ENCODE measurements at regions not wholly inside any gene's neighbourhood (a gene's known extent, or its start where the extent isn't known, plus 50 kb on each side); places are given as distances from the start of the nearest gene placed in this dataset.
"Not testable (repeated sequence)": the region's sequence is repeated elsewhere in the genome, so short reads cannot be mapped to it uniquely, and the experiment has no call there.

DNA sequence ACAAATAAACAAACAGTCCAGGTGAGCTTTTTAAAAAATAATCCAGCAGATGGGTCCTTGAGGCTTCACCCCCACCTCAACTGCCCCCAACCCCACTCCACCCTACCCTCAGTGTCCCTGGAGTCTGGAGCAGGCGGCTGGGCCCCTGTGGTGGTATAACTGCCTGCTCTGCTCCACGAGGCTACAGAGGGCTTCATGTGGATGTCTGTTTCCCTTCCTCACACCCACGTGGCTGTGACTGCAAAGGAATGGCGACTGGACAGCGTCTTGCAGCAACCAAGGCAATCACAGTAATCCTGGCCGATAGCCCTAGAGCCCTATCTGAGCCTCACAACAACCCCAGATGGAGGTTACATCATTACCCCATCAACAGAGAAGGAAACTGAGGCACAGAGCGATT lies 76.5 kb downstream of the SLC2A10 start:
- Histone ChIP-seq H3K4me3 (no peak overlapping the region), H3K9me3 (no peaks in the 10 kb centered on the region), H3K36me3 (replicated peaks) (no peaks in the 10 kb centered on the region), H3K4me1 (no peaks in the 10 kb centered on the region), H3K27me3 (ENCODE audit: low read depth) (no peaks in the 10 kb centered on the region)
- no peak for DNase-seq (ENCODE audit: low spot score in 2 of 2)
- in situ Hi-C loops (cut with MboI; ENCODE audit: low sequenced_read_pairs), result no loop called here

GRCh38 chr20:46786566-46786965 lies 77.1 kb downstream of the SLC2A10 start:
- no peak for DNase-seq (ENCODE audit: low spot score in 2 of 2)
- no peak overlapping the region for H3K4me3 ChIP-seq
- no peaks in the 10 kb centered on the region for H3K4me1 ChIP-seq
- no peaks in the 10 kb centered on the region for H3K9me3 ChIP-seq
- in situ Hi-C loops (cut with MboI; ENCODE audit: low sequenced_read_pairs), result no loop called here
- no peaks in the 10 kb centered on the region for H3K36me3 ChIP-seq (replicated peaks)
- no peaks in the 10 kb centered on the region for H3K27me3 ChIP-seq (ENCODE audit: low read depth)

- DNase-seq (ENCODE audit: low spot score in 2 of 2), result no peak
- Histone ChIP-seq H3K27me3 (ENCODE audit: low read depth) (no peaks in the 10 kb centered on the region), H3K9me3 (no peaks in the 10 kb centered on the region), H3K4me3 (no peak overlapping the region), H3K36me3 (replicated peaks) (no peaks in the 10 kb centered on the region), H3K4me1 (no peaks in the 10 kb centered on the region)
- in situ Hi-C loops (cut with MboI; ENCODE audit: low sequenced_read_pairs), result no loop called here
These were observed 78.7 kb downstream of the SLC2A10 start for GRCh38 chr20:46787991-46788762.

DNA sequence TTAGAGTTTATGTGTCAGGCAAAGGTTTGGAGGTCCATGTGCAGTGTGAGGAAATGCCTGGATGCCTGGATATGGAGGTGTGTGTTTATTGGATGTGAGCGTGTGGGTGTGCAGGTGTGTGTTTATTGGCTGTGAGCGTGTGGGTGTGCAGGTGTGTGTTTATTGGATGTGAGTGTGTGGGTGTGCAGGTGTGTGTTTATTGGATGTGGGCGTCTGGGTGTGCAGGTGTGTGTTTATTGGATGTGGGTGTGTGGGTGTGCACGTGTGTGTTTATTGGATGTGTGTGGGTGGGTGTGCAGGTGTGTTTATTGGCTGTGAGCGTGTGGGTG lies 79.3 kb downstream of the SLC2A10 start:
- H3K4me1 ChIP-seq; H3K27me3 ChIP-seq (ENCODE audit: low read depth); in situ Hi-C loops (cut with MboI; ENCODE audit: low sequenced_read_pairs); H3K9me3 ChIP-seq; DNase-seq (ENCODE audit: low spot score in 2 of 2); H3K36me3 ChIP-seq (replicated peaks); H3K4me3 ChIP-seq: not testable (repeated sequence)

GRCh38 chr20:46789339-46790028 lies 80.0 kb downstream of the SLC2A10 start:
- in situ Hi-C loops (cut with MboI; ENCODE audit: low sequenced_read_pairs), result no loop called here
- H3K27me3 ChIP-seq (ENCODE audit: low read depth), result no peaks in the 10 kb centered on the region

GRCh38 chr20:46791722-46792416 lies 82.4 kb downstream of the SLC2A10 start:
- no peaks in the 10 kb centered on the region for H3K9me3 ChIP-seq
- DNase-seq (ENCODE audit: low spot score in 2 of 2), result no peak
- in situ Hi-C loops (cut with MboI; ENCODE audit: low sequenced_read_pairs), result no loop called here
- H3K36me3 ChIP-seq (replicated peaks), result no peaks in the 10 kb centered on the region
- H3K4me1 ChIP-seq, result no peaks in the 10 kb centered on the region
- H3K27me3 ChIP-seq (ENCODE audit: low read depth), result no peaks in the 10 kb centered on the region
- no peak overlapping the region for H3K4me3 ChIP-seq

More at GRCh38 chr20:46789339-46790028, 80.0 kb downstream of the SLC2A10 start:
- Histone ChIP-seq H3K4me3 (no peak overlapping the region), H3K36me3 (replicated peaks) (no peaks in the 10 kb centered on the region), H3K4me1 (no peaks in the 10 kb centered on the region), H3K9me3 (no peaks in the 10 kb centered on the region)
- DNase-seq (ENCODE audit: low spot score in 2 of 2), result no peak

- Histone ChIP-seq H3K9me3 (no peaks in the 10 kb centered on the region), H3K4me1 (no peaks in the 10 kb centered on the region), H3K27me3 (ENCODE audit: low read depth) (0 out of 2 replicates have a peak, but pooled peaks cover 6% of the 10 kb centered on the region), H3K4me3 (no peak overlapping the region), H3K36me3 (replicated peaks) (no peaks in the 10 kb centered on the region)
- in situ Hi-C loops (cut with MboI; ENCODE audit: low sequenced_read_pairs), result no loop called here
- no peak for DNase-seq (ENCODE audit: low spot score in 2 of 2)
These were observed 87.8 kb downstream of the SLC2A10 start for GRCh38 chr20:46797206-46797605.

GRCh38 chr20:46798430-46798829 lies 89.0 kb downstream of the SLC2A10 start:
- Histone ChIP-seq H3K4me1 (no peaks in the 10 kb centered on the region), H3K9me3 (no peaks in the 10 kb centered on the region), H3K27me3 (ENCODE audit: low read depth) (0 out of 2 replicates have a peak, but pooled peaks cover 9% of the 10 kb centered on the region), H3K36me3 (replicated peaks) (no peaks in the 10 kb centered on the region), H3K4me3 (no peak overlapping the region)
- DNase-seq (ENCODE audit: low spot score in 2 of 2), result no peak
- in situ Hi-C loops (cut with MboI; ENCODE audit: low sequenced_read_pairs), result no loop called here

DNA sequence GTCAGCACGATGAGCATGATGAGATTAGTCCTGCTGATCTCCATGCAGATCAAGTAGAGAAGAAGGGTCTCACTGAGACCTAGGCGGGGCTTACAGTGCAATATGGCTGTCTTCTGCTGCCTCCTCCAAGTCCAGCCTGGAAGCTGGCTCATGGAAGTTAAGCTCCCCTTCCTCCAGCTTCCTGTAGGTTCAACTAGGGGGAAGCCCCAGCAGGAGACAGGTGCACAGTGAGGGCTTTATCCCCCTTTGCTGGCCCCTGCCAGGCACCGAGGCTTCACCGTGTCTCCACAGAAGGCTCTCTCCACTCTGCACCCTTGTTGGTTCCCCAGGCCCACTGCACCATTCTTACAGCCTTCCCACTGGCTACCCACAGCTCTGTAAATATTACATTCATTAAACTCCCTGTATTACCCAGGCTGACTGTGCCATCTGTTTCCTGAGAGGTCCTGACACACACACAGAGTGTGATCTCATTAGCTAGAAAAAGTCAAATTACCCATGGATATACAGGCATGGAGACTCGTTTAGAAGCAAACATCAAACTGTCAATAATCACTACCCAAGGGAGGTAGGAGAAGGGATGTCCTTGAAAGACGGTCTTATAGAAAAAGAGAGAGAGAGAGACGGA lies 90.4 kb downstream of the SLC2A10 start:
- in situ Hi-C loops (cut with MboI; ENCODE audit: low sequenced_read_pairs), result no loop called here
- Histone ChIP-seq H3K9me3 (no peaks in the 10 kb centered on the region), H3K4me1 (no peaks in the 10 kb centered on the region), H3K27me3 (ENCODE audit: low read depth) (0 out of 2 replicates have a peak, but pooled peaks cover 11% of the 10 kb centered on the region), H3K4me3 (no peak overlapping the region), H3K36me3 (replicated peaks) (no peaks in the 10 kb centered on the region)
- no peak for DNase-seq (ENCODE audit: low spot score in 2 of 2)

GRCh38 chr20:46800409-46800804 lies 91.0 kb downstream of the SLC2A10 start:
- Histone ChIP-seq H3K4me3 (no peak overlapping the region), H3K36me3 (replicated peaks) (no peaks in the 10 kb centered on the region), H3K4me1 (no peaks in the 10 kb centered on the region), H3K27me3 (ENCODE audit: low read depth) (0 out of 2 replicates have a peak, but pooled peaks cover 11% of the 10 kb centered on the region), H3K9me3 (no peaks in the 10 kb centered on the region)
- in situ Hi-C loops (cut with MboI; ENCODE audit: low sequenced_read_pairs), result no loop called here
- DNase-seq (ENCODE audit: low spot score in 2 of 2), result no peak

- in situ Hi-C loops (cut with MboI; ENCODE audit: low sequenced_read_pairs), result no loop called here
- Histone ChIP-seq H3K36me3 (replicated peaks) (no peaks in the 10 kb centered on the region), H3K4me1 (no peaks in the 10 kb centered on the region), H3K4me3 (no peak overlapping the region), H3K9me3 (no peaks in the 10 kb centered on the region), H3K27me3 (ENCODE audit: low read depth) (0 out of 2 replicates have a peak, but pooled peaks cover 11% of the 10 kb centered on the region)
- DNase-seq (ENCODE audit: low spot score in 2 of 2), result no peak
These were observed 91.7 kb downstream of the SLC2A10 start for GRCh38 chr20:46801003-46801702.

DNA sequence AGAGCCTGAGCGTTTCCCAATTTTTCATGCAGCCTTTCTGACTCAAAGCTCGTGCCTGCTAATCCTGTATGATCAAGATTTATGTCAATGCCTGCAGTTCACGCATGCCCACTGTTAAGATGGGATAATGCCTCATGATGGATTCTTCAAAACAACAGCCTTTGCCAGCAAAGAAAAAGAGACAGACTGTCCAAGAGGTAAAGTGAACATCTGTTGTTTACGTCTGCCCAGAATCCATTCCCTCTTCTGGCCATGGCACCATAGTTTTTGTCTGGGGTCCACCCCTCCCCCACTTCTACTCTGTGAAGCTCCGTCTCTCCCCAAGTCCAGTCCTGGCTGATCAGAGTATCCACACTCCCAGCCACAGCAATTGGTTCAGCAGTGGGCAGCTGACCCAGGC lies 91.9 kb upstream of the EYA2 start:
- no peak for DNase-seq (ENCODE audit: low spot score in 2 of 2)
- H3K9me3 ChIP-seq, result no peaks in the 10 kb centered on the region
- H3K4me1 ChIP-seq, result no peaks in the 10 kb centered on the region
- 0 out of 2 replicates have a peak, but pooled peaks cover 11% of the 10 kb centered on the region for H3K27me3 ChIP-seq (ENCODE audit: low read depth)
- H3K4me3 ChIP-seq, result no peak overlapping the region
- in situ Hi-C loops (cut with MboI; ENCODE audit: low sequenced_read_pairs), result no loop called here
- H3K36me3 ChIP-seq (replicated peaks), result no peaks in the 10 kb centered on the region

Measured in HAP-1 (cell line).